H1 (cell line): ENCODE measurements at regions not wholly inside any gene's neighbourhood (a gene's known extent, or its start where the extent isn't known, plus 50 kb on each side); places are given as distances from the start of the nearest gene placed in this dataset.

ENCODE experiments used
- ATF2 ChIP-seq: IDR thresholded peaks from 2 replicates; pipeline ENCODE4 v1.6.1; 2012; ENCODE audit warnings: low read length, inconsistent platforms
- CTCF ChIP-seq, 3 experiments: IDR thresholded peaks; 1 replicate in 2 of 3; 2 replicates in 1 of 3; pipeline versions ENCODE4 v1.5.1 to v1.6.1; 2011; ENCODE audit warnings: low read length in 3 of 3, mild to moderate bottlenecking in 3 of 3, inconsistent platforms in 2 of 3, low read depth in 1 of 3, moderate library complexity in 1 of 3; ENCODE audit not compliant: insufficient read depth in 1 of 3; ENCODE audit errors: control extremely low read depth in 1 of 3
- EP300 ChIP-seq, 2 experiments: IDR thresholded peaks; 1 replicate in 1 of 2; 2 replicates in 1 of 2; pipeline ENCODE4 v1.6.1; 2011 to 2012; ENCODE audit warnings: low read depth in 2 of 2, low read length in 2 of 2, mild to moderate bottlenecking in 2 of 2, borderline replicate concordance in 1 of 2, inconsistent platforms in 1 of 2, moderate library complexity in 1 of 2
- EZH2 ChIP-seq: fragments of 200-600 bp; sonication (generic); IDR thresholded peaks from 2 replicates; pipeline ENCODE4 v1.7.1; 2012; ENCODE audit warnings: low read depth, mild to moderate bottlenecking, moderate library complexity, low read length, inconsistent platforms; ENCODE audit not compliant: severe bottlenecking
- JUN ChIP-seq: IDR thresholded peaks from 2 replicates; pipeline ENCODE4 v1.6.1; 2011; ENCODE audit warnings: low read depth, mild to moderate bottlenecking, improper control_type of control experiment, low read length
- POLR2A ChIP-seq, 2 experiments: IDR thresholded peaks; 1 replicate in 1 of 2; 2 replicates in 1 of 2; pipeline ENCODE4 v1.6.1; 2011; ENCODE audit warnings: low read depth in 2 of 2, low read length in 2 of 2, mild to moderate bottlenecking in 2 of 2; ENCODE audit errors: control extremely low read depth in 1 of 2
- POLR2AphosphoS5 ChIP-seq: IDR thresholded peaks from 2 replicates; pipeline ENCODE4 v1.6.1; 2011; ENCODE audit warnings: low read depth, low read length
- SP1 ChIP-seq: IDR thresholded peaks from 2 replicates; pipeline ENCODE4 v1.6.1; 2011; ENCODE audit warnings: low read depth, low read length
- USF2 ChIP-seq: IDR thresholded peaks from 2 replicates; pipeline ENCODE4 v1.6.1; 2011; ENCODE audit warnings: low read length, improper control_type of control experiment

GRCh38 chr11:37320921-37321320, 722.9 kb upstream of the RAG2 start:
- no peak for TF ChIP-seq EP300 (IDR thresholded peaks at IDR 0.05; ENCODE audit: borderline replicate concordance in 1 of 2, low read depth in 2 of 2, low read length in 2 of 2)
- TF ChIP-seq POLR2A (IDR thresholded peaks at IDR 0.05; ENCODE audit: control extremely low read depth in 1 of 2, low read depth in 2 of 2, low read length in 2 of 2): no peak
- no peak for TF ChIP-seq CTCF (IDR thresholded peaks at IDR 0.05; ENCODE audit: control extremely low read depth in 1 of 3, insufficient read depth in 1 of 3, low read depth in 1 of 3, low read length in 3 of 3)
- TF ChIP-seq JUN: no peak
- no peak for TF ChIP-seq USF2
- no peak for TF ChIP-seq EZH2
- TF ChIP-seq ATF2: no peak
- no peak for TF ChIP-seq POLR2AphosphoS5
- no peak for TF ChIP-seq SP1
